ENCODE measurements at regions not wholly inside any gene's neighbourhood (a gene's known extent, or its start where the extent isn't known, plus 50 kb on each side); places are given as distances from the start of the nearest gene placed in this dataset.

DNA sequence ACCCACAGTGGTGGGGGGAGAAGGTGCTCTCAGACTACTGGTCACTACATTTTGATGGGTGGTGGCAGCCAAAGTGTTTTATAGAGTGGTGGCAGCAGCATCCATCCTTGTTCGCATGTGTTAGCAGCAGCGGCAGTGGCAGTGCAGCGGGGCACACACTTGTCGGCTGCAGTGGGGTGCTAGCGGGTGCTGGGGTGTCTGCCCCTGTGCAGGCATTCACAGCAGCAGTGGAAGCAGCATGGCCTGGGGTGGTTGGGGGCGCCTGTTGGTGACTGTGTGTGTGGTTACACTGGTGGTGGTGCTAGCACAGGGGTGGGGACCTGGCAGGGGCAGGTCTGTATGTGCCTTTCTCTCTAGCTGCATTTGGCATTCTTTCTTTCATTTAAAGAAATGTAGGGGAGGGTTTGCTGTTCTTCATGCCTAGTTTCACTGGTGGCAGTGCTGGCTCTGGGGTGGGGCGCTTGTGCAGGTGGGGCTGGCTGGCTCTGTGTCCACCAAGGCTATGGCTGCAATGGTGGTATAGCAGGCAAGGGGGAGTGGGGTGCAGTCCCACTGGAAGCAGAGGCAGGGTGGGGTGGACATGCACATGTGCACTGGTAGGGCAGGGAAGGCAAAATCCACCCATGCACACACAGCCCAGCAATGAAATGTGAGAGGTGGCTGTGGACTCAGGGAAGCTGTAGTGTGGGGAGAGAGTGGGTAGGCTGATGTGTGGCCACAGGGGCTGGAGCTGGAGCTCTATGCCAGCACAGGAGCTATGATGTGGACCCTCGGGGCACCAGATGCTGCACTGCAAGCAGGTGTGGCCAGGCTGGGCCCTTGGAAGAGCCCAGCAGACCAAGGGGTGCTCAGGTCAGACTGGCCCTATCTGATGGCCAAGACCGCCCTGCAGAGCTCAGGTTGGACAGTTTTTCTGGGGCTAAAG lies 173.3 kb downstream of the PRDM13 start:
- TF ChIP-seq TCF12 (IDR thresholded peaks at IDR 0.05; ENCODE audit: low read depth) (no peak), CEBPB (IDR thresholded peaks at IDR 0.05) (no peak), EP300 (IDR thresholded peaks at IDR 0.05; ENCODE audit: borderline replicate concordance) (no peak), YY1 (IDR thresholded peaks at IDR 0.05; ENCODE audit: low read depth) (no peak), TAF1 (IDR thresholded peaks at IDR 0.05; ENCODE audit: low read depth) (no peak), RAD21 (IDR thresholded peaks at IDR 0.05; ENCODE audit: low read depth) (no peak), MAX (IDR thresholded peaks at IDR 0.05) (no peak), EGR1 (IDR thresholded peaks at IDR 0.05) (no peak), REST (IDR thresholded peaks at IDR 0.05; ENCODE audit: low read depth) (no peak), CREB1 (IDR thresholded peaks at IDR 0.05; ENCODE audit: low read depth) (no peak), ZBTB7A (IDR thresholded peaks at IDR 0.05; ENCODE audit: low read depth) (no peak)
